ENCODE measurements at regions not wholly inside any gene's neighbourhood (a gene's known extent, or its start where the extent isn't known, plus 50 kb on each side); places are given as distances from the start of the nearest gene placed in this dataset.

GRCh38 chr15:66857694-66858093 lies 155.7 kb downstream of the SMAD6 start:
- TF ChIP-seq, protein P1, sequence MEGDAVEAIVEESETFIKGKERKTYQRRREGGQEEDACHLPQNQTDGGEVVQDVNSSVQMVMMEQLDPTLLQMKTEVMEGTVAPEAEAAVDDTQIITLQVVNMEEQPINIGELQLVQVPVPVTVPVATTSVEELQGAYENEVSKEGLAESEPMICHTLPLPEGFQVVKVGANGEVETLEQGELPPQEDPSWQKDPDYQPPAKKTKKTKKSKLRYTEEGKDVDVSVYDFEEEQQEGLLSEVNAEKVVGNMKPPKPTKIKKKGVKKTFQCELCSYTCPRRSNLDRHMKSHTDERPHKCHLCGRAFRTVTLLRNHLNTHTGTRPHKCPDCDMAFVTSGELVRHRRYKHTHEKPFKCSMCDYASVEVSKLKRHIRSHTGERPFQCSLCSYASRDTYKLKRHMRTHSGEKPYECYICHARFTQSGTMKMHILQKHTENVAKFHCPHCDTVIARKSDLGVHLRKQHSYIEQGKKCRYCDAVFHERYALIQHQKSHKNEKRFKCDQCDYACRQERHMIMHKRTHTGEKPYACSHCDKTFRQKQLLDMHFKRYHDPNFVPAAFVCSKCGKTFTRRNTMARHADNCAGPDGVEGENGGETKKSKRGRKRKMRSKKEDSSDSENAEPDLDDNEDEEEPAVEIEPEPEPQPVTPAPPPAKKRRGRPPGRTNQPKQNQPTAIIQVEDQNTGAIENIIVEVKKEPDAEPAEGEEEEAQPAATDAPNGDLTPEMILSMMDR (IDR thresholded peaks at IDR 0.05; ENCODE audit: low read length): no peak
- TF ChIP-seq EZH2 (IDR thresholded peaks at IDR 0.05; ENCODE audit: borderline replicate concordance, low read length): no peak
